HG02588 (cell line): ENCODE measurements at regions not wholly inside any gene's neighbourhood (a gene's known extent, or its start where the extent isn't known, plus 50 kb on each side); places are given as distances from the start of the nearest gene placed in this dataset.

Experiments
- ATAC-seq: cut with Tn5 transposase; IDR thresholded peaks from one replicate; pipeline ENCODE4 v1.9.1; 2021; ENCODE audit warnings: mild to moderate bottlenecking, moderate library complexity; ENCODE audit not compliant: unreplicated experiment

DNA sequence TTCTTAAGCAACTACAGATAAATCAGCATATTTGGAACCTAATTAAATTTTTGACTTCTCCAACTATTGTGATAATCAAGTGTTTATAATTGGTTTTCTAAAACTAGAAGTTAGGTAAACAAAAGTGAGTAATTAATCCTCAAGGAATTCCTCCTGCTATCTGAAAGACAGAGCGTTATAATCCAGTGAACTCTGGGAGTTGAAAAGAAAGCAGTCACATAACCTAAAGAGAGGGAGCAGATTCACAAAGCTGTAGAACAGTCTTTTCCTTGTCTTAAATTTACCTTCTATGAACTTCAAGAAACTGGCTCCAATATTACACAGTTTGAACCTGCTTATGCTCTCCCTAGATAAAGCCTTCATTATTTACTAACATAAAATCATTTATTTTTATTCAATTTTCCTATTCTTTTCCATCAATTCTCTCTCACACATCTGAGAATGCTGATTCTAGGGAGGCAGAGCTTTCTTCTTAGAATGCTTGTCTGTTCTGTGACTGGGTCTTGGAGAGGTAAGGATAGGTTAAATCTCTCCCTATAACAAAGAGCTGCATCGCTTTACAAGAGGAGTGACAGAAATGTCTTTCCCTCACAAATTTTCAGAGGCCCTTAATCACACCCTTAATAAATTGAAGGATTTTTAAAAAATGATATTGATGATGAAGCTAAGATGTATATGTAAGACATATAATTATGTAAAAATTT lies 132.8 kb downstream of the TUSC7 start:
- no peak for ATAC-seq

DNA sequence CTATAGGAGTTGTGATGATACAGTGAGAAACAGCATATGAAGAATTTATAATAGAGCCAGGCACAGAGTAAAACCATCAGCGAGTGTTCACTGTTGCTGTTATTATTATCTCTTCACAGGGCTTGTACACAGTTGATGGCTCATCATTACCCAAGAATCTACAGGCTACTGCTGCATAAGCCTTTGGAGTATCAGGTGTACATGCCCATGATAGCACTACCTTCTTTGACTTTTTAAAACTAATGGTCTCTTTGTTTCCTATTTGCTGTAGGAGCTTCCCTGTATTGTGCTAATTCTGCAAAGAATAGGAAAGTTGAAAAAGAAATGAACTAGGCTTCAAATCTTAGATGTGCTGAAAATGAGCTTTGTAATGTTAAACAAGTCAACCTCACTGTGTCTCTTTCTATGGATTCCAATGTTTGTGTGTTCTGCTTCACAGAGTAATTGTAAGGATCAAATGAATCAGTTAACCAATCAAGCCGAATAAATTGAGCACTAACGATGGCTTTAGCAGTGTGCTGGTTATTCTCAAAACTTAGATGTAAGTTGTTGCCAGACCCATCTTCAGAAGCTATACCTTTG lies 138.8 kb downstream of the TUSC7 start:
- no peak for ATAC-seq

DNA sequence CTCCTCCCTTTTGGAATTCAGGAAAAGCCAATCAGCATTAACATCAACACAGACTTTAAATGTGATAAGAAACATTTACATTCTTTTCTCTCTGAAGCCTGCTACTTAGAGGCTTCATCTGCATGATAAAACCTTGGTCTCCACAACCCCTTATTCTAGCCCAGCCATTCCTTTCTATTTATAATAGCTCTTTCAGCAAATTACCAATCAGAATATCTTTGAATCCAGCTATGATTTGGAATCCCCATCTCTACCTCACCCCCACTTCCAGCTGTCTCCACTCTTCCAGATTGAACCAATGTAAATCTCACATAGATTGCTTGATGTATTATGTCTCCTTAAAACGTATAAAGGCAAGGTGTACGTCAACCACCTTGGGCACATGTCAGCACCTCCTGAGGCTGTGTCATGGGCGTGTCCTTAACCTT lies 139.7 kb downstream of the TUSC7 start:
- ATAC-seq, result no peak

DNA sequence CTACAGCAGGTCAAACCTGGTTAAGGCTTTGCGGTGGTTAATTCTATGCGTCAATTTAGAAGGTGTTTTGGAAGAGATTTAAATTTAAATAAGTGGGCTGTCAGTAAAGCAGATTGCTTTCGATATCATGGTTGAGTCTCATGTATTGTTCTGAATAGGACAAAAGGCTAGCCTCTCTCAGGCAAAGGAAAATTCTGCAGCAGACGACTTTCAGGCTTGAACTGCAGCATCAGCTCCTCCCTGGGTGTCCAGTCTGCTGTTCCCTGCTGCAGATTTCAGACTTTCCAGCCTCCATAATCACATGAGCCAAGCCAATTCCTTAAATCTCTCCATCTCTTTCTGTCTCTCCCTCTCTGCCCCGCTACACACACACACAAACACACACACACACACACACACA lies 143.2 kb downstream of the TUSC7 start:
- ATAC-seq, result no peak

DNA sequence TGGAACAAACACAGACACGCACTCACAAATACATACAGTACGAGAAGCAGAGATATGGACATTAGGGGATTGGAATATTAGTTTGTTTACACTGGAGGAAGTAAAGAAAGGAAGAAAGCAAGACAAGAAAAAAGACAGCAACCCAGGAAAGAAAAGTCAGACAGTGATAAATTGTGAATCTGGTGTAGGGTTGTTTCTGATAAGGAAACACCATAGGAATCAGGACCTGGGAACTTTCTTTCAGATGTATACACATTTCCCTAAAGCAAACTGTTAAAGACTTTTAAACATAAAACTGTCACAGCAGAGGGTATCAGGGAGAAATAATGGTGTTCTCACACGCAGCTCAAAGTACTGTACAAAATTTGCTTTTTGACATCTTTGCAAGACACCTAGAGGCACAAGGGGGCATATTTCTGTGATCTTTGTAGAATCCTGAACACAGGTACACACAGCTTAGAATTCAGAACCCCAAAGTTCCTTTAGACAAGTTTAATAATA lies 153.7 kb downstream of the TUSC7 start:
- ATAC-seq, result no peak

DNA sequence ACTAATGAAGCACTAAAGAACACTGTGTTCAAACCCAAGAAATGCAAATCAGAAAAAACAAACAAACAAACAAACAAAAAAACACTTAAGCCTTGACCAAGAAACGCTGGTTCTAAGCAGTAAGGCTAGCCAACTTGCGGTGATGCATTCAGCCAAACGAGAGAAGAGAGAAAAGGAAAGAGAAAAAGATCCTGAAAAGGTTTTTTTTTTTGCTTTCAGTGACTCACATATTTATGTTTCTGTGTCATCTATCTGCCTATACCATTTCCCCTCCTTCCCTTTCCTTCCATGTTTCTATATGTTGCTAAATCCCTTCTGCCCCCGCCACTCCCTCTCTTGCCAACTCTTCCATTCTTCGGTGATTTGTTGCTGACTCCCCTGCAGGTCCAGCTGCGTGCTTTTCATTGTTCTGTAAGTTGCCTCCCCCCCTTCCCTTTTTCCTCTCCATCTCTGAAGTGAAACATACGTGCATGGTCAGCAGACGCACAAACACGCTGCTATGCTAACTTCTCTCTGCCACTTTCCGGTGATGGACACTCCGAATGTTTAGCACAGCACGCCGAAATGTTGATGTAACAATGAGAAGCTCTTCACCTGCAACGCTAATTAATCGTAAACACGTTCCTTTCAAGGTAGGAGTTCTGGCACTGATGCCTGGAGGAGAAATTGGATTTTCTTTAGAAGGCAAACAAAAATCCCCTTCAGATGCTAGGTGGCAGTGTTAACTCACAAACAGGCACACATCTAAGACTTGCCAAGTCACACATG lies 154.4 kb downstream of the TUSC7 start:
- ATAC-seq, result no peak

DNA sequence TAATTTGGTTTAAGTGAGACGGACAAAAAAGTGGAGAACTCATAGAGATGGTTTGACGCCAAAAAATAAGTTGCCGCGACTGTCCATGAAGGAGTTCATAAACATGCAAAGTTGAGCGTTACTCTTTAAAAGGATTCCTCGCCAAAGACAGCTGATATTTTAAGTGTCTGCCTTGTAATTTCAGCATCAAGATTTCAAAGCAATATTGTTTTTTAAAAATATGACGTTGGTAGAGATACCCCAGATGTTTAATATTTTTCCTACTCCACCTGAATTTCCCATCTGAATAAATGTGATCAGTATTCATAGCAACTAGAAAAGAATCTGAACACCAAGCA lies 155.0 kb downstream of the TUSC7 start:
- ATAC-seq, result no peak

DNA sequence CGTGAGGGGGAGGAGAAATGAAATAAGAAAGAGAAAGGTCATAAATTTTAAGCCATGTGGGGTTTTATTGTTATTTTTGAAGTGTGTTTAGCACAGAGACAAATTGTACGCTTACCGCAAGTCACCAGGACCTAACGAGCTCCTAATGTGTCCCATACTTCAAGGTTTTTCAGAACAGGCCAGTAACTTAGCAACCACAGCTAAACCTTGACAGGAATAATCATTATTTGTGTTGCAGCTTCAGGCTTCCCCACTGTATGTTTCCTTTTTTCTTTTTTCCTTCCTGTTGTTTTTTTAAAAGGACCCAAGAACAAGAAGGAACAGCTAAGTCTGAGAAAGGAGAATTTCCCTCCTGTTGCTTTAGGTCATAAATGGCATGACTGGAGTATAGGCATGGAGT lies 160.8 kb downstream of the TUSC7 start:
- no peak for ATAC-seq

DNA sequence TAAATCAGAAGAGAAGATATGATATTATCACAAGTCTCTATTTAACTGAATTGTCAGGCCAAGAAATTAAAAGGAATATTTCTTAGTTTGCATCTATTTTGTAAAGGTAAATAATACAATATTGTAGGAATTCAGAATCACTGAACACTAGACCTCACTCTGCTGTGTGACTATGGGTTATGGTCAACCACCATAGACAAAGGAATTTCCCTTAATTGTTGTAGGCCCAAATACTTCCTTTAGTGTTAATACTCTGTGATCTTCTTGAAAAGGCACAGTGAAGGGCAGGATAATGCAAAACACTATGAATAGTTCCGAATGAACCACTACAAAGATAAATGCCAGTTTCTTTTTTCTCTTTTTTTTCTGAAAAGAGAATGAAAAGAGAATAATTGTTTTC lies 162.3 kb downstream of the TUSC7 start:
- no peak for ATAC-seq

DNA sequence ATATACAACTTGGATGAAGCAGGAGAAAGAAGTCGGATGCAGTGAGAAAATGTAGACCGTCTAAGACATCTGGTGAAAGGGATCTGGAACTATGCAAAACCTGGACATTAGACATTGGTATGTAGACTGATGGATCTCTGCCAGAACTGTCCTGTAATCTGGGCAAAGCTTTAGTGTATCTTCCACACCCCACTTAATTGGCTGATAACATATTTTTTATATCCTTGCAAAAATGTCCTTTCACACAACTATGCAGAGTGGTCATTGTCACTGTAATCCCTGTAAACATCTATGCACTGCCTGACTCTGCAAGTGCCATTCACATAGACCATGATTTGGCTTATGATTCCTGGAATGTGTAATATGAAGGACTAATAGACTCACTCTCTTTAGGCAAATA lies 163.1 kb downstream of the TUSC7 start:
- ATAC-seq, result no peak

DNA sequence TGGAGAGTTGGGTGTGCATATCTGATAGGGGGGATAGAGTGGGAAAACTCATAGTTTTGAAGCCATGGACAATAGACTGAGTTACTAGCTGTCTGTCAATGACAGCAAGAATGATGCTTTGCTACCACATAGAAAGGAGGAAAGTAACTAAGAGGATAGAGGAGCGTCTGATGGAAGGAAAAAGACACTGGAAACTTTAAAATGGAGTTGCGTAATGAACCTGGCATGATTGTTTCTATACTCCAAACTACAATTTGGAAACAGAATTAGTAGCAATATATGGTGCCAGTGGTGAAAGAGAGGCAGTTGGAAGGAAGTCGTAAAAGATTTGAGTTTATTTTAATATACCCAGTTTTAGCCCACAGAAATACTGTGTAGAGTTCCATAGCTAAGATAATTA lies 163.6 kb downstream of the TUSC7 start:
- ATAC-seq, result no peak

DNA sequence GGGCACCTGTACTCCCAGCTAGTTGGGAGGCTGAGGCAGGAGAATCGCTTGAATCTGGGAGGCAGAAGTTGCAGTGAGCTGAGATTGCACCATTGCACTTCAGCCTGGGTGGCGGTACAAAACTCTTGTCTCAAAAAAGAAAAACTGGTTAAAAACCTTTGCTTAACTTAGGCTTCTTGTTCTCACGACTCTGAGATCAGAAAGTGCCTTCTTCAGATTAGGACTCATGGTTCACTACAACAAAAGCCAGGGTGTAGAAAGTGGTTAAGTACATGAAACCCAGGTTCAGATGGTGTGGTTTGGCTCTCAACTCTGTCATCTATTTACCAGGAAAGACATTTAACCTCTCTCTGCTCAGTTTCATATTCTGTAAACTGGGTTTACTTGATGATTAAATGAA lies 168.4 kb downstream of the TUSC7 start:
- ATAC-seq, result no peak

DNA sequence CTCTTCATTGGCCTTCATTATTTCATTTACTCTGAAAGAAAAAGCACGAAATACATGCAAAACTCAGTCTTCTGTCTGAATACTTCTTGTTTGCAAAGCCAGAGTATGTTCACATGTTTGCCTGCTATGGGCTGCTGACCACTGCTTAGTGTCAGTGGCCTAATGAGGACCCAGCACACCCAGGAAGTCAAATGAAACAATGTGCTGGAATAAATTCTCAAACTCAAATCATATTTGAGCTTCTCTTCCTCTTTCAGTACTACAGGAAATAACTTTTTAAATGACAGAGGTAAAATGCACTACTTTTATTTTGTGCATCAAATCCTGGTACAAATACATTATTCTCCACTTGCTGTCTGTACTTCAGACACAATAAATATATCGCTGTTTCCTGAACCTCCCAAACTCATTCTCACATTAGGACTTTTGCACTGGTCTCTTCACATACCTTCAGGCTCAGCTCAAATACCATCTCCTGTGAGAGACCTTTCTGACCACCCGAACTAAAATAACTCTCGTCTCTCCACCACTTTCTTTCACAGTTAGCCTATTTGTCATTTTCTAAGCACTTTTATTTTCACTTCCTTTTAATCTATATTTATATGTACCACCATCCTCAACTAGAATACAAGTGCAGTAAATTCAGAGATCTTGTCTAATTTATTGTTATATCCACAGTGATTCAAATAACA lies 176.8 kb downstream of the TUSC7 start:
- peak; percentile 77 for ATAC-seq

DNA sequence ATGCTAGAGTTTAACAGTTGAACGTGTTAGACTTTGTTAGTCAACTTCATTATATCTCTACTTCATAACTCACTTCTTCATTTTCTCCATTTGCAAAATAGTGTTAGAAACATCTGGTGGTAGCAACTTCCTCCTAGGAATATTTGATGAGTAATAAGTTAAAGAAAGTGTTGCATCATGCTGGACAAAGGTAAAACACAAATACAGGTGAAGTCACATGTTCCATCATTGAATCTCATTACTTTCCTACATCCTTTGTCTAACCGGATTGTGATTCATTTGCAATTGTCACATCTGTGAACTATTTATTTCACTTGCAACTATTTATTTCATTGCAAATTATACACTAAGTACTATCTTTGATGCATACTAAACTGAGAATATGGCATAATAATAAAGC lies 186.5 kb downstream of the TUSC7 start:
- ATAC-seq, result no peak

DNA sequence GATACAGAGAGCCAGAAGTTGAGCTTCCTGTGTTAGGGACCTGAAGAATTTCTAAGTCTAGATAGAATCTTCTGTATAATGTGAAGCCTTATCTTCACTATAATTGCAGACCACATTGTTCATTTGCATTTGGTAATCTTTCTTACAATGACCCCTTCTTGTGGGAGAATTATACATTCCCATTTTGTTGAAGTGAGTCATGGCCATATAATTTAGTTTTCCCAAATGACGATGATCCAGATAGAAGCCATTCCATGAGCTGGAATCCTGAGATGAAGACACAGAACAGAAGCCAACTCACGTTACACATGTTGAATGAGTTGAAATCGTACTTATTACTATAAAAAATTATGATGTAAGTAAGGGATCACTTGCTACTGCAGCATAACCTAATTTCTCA lies 187.8 kb downstream of the TUSC7 start:
- ATAC-seq, result no peak

DNA sequence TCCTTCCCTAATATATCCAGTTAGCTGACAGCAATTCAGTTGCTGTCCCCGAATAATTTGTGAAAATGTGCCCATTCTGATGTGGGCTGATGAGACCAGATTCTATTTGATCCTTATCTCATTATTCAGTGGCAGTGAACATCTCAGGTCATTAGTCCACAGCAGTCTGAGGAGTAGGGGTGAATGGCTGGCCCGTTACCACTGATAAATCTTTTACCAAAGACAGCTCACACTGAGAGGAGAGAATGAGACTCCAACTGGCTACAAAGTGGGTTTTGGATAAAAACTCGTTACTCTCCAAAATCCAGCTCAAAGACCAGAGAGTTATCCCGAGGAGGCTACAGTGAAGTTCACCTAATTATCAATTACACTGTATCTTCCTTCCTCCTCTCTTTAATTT lies 189.7 kb downstream of the TUSC7 start:
- ATAC-seq, result no peak

DNA sequence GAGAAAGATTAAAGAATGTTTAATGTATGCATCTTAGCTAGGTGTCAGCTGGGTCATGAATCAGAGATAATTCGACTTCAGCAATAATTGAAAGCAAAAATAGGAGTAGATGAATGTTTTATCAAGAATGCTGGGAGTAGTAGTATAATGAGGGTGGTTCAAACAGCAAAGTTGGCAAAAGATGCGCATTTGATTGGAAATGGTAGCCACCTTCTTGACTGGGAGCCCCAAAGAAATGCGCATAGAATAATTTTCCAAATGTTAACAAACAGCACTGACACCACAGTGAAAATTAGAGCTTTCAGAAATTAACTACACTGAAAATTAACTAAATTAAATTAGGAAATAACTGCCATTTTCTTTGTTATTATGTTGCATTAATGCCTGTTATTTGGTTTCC lies 195.8 kb downstream of the TUSC7 start:
- ATAC-seq, result no peak

DNA sequence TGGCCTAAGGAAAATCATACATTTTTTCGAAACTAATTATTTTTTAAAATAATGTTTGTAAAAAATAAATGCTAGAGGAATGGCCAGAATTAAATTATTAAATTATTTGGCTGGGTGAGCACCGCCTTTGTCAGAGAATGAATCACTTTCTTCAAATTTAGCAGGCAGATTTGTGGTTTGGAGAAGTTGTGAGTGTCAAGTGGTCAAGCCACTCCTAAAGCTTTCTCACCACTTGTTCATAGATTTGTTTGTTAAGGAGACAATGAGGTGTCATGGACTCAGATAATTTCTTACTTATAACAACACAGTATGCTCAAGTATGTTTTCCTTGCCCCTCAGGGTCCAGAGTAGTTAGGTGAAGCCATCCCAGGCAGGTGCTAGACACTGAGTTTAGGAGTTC lies 196.2 kb downstream of the TUSC7 start:
- ATAC-seq, result no peak

DNA sequence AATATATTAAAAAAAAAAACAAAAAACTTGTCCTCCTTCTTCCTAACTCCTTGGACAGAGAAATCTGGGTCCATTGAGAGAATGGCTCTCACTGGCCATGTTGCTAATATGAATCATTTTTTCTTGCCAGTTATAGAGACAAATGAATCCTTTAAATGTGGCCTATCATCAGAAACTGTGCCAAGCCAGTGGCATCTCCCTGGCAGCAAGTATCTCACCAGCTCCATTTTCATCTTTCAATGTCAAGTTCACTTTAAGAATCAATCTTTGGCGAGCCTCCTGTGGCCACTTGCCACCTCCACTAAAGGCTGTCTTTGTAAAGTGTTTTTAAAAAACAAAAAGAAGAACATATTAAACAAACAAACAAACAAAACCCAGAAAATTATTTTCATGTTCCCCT lies 202.5 kb downstream of the TUSC7 start:
- ATAC-seq, result no peak

DNA sequence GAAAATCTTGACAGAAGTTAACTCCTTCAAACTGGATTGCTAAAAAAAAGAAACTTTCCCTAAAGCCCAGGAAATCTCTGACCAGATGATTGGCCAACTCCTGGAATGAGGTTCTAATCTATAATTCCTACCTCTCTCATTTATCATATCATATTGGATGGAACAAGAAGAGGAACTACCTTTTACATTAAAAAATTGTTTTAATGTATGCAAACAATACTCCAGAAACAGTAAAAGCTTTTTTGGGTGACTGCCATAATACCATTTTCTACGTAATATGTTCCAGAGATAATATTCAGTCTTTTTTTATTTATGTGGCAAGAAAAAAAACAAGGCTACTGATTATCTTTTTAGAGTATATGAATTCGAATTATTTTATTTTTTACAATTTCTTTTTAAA lies 204.4 kb downstream of the TUSC7 start:
- no peak for ATAC-seq

DNA sequence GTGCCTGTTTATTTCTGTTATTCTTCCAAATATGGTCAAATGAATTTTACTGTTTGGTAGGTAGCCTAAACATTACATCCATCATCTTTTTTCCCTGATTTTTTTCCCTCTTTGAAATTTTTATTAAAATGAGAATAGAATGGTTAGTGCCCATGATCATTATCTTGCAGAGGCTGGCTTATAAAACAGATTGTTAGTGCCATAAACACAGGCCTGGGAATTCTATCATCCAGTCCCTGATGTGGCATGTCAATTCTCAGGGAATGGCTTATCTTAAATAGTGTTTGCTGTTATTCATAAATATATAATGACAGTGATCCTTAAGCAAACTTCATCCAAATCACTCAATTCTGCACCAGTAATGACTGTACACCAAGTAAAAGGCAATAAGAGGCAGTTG lies 207.3 kb downstream of the TUSC7 start:
- ATAC-seq, result no peak
